ENCODE measurements at regions not wholly inside any gene's neighbourhood (a gene's known extent, or its start where the extent isn't known, plus 50 kb on each side); places are given as distances from the start of the nearest gene placed in this dataset.
A peak's percentile ranks its signal among the peaks of the same experiment; 100 is the strongest.

GRCh38 chr3:72384602-72385001 lies 463.6 kb downstream of the SHQ1 start:
- no peak for TF ChIP-seq CTCF (IDR thresholded peaks at IDR 0.05; ENCODE audit: low read length, missing control alignments)
- no peak for DNase-seq (ENCODE audit: low read depth)
- H3K4me3 ChIP-seq (replicated peaks; ENCODE audit: low read depth, low read length), result no peak overlapping the region

GRCh38 chr3:72383883-72384282 lies 464.4 kb downstream of the SHQ1 start:
- no peak for TF ChIP-seq CTCF (IDR thresholded peaks at IDR 0.05; ENCODE audit: low read length, missing control alignments)
- no peak for DNase-seq (ENCODE audit: low read depth)
- H3K4me3 ChIP-seq (replicated peaks; ENCODE audit: low read depth, low read length), result no peak overlapping the region

- H3K4me3 ChIP-seq (replicated peaks; ENCODE audit: low read depth, low read length), result no peak overlapping the region
- no peak for TF ChIP-seq CTCF (IDR thresholded peaks at IDR 0.05; ENCODE audit: low read length, missing control alignments)
- DNase-seq (ENCODE audit: low read depth), result no peak
These were observed 465.0 kb downstream of the SHQ1 start for GRCh38 chr3:72383230-72383629.

GRCh38 chr3:72382460-72382859 lies 465.8 kb downstream of the SHQ1 start:
- no peak for TF ChIP-seq CTCF (IDR thresholded peaks at IDR 0.05; ENCODE audit: low read length, missing control alignments)
- DNase-seq (ENCODE audit: low read depth), result no peak
- H3K4me3 ChIP-seq (replicated peaks; ENCODE audit: low read depth, low read length), result no peak overlapping the region

GRCh38 chr3:72381584-72381983 lies 466.7 kb downstream of the SHQ1 start:
- TF ChIP-seq CTCF (IDR thresholded peaks at IDR 0.05; ENCODE audit: low read length, missing control alignments), result no peak
- no peak for DNase-seq (ENCODE audit: low read depth)
- no peak overlapping the region for H3K4me3 ChIP-seq (replicated peaks; ENCODE audit: low read depth, low read length)

- no peak for DNase-seq (ENCODE audit: low read depth)
- no peak overlapping the region for H3K4me3 ChIP-seq (replicated peaks; ENCODE audit: low read depth, low read length)
- no peak for TF ChIP-seq CTCF (IDR thresholded peaks at IDR 0.05; ENCODE audit: low read length, missing control alignments)
These were observed 467.3 kb downstream of the SHQ1 start for GRCh38 chr3:72380711-72381493.

- no peak for TF ChIP-seq CTCF (IDR thresholded peaks at IDR 0.05; ENCODE audit: low read length, missing control alignments)
- DNase-seq (ENCODE audit: low read depth), result peak; percentile 69
- H3K4me3 ChIP-seq (replicated peaks; ENCODE audit: low read depth, low read length), result no peak overlapping the region
These were observed 468.1 kb downstream of the SHQ1 start for GRCh38 chr3:72380193-72380592.

Measured in fibroblast of pulmonary artery (primary cell).